Activated naive CD8-positive, alpha-beta T cell treated with anti-CD3 and anti-CD28 coated beads, Interleukin-2, amount 50 U/mL, for 24 hours (primary cell): ENCODE measurements at regions not wholly inside any gene's neighbourhood (a gene's known extent, or its start where the extent isn't known, plus 50 kb on each side); places are given as distances from the start of the nearest gene placed in this dataset.

ENCODE experiments used
- ATAC-seq: fragments of 150-1000 bp; cut with Tn5 transposase; one replicate; pipeline ENCODE4 v1.10.0; 2021
- DNase-seq: peaks from one replicate; pipeline ENCODE4 v3.0.0; 2021
- H3K27ac Mint-ChIP-seq: one replicate; pipeline ENCODE4 v1.8.0; 2021; ENCODE audit warnings: mild to moderate bottlenecking, mixed read lengths
- H3K27me3 Mint-ChIP-seq: one replicate; pipeline ENCODE4 v1.8.0; 2021; ENCODE audit warnings: mixed read lengths
- H3K36me3 Mint-ChIP-seq: one replicate; pipeline ENCODE4 v1.8.0; 2021; ENCODE audit warnings: low read depth, mixed read lengths
- H3K4me1 Mint-ChIP-seq: one replicate; pipeline ENCODE4 v1.8.0; 2021; ENCODE audit warnings: mixed read lengths
- H3K4me3 Mint-ChIP-seq: one replicate; pipeline ENCODE4 v1.8.0; 2021; ENCODE audit warnings: mild to moderate bottlenecking, moderate library complexity, mixed read lengths
- H3K9me3 Mint-ChIP-seq: one replicate; pipeline ENCODE4 v1.8.0; 2021; ENCODE audit warnings: mixed read lengths

GRCh38 chr5:68440245-68440644, 224.7 kb downstream of the PIK3R1 start:
- ATAC-seq (no peak), DNase-seq (no peak)
- Mint-ChIP-seq H3K4me1 (peaks cover 29% of the 10 kb centered on the region), H3K27me3 (peaks cover 8% of the 10 kb centered on the region), H3K4me3 (no peak overlapping the region), H3K9me3 (no peaks in the 10 kb centered on the region), H3K36me3 (no peaks in the 10 kb centered on the region), H3K27ac (no peak overlapping the region)

GRCh38 chr5:68440651-68441050, 225.1 kb downstream of the PIK3R1 start:
- Mint-ChIP-seq H3K9me3 (no peaks in the 10 kb centered on the region), H3K27me3 (peaks cover 8% of the 10 kb centered on the region), H3K27ac (peak overlapping the region; percentile 58), H3K36me3 (no peaks in the 10 kb centered on the region), H3K4me1 (peaks cover 25% of the 10 kb centered on the region), H3K4me3 (no peak overlapping the region)
- no peak for DNase-seq
- no peak for ATAC-seq

GRCh38 chr5:68441309-68442073, 225.9 kb downstream of the PIK3R1 start:
- H3K27me3 Mint-ChIP-seq: peaks cover 8% of the 10 kb centered on the region
- H3K9me3 Mint-ChIP-seq: no peaks in the 10 kb centered on the region
- H3K36me3 Mint-ChIP-seq: no peaks in the 10 kb centered on the region
- peak; percentile 96 for ATAC-seq
- no peak for DNase-seq
- no peak overlapping the region for H3K4me3 Mint-ChIP-seq
- H3K4me1 Mint-ChIP-seq: peaks cover 20% of the 10 kb centered on the region
- H3K27ac Mint-ChIP-seq: peak overlapping the region; percentile 58

- DNase-seq (no peak), ATAC-seq (no peak)
- Mint-ChIP-seq H3K4me1 (peaks cover 20% of the 10 kb centered on the region), H3K9me3 (no peaks in the 10 kb centered on the region), H3K27me3 (peaks cover 6% of the 10 kb centered on the region), H3K27ac (no peak overlapping the region), H3K4me3 (no peak overlapping the region), H3K36me3 (no peaks in the 10 kb centered on the region)
Measured at GRCh38 chr5:68443091-68443490, 227.5 kb downstream of the PIK3R1 start.

GRCh38 chr5:68444048-68444447, 228.5 kb downstream of the PIK3R1 start:
- ATAC-seq: no peak
- Mint-ChIP-seq H3K4me3 (no peak overlapping the region), H3K27me3 (peaks cover under 1% of the 10 kb centered on the region), H3K36me3 (no peaks in the 10 kb centered on the region), H3K27ac (no peak overlapping the region), H3K4me1 (peaks cover 20% of the 10 kb centered on the region), H3K9me3 (no peaks in the 10 kb centered on the region)
- no peak for DNase-seq

- no peak overlapping the region for H3K4me3 Mint-ChIP-seq
- no peaks in the 10 kb centered on the region for H3K36me3 Mint-ChIP-seq
- no peaks in the 10 kb centered on the region for H3K27me3 Mint-ChIP-seq
- DNase-seq: no peak
- peaks cover 20% of the 10 kb centered on the region for H3K4me1 Mint-ChIP-seq
- no peak overlapping the region for H3K27ac Mint-ChIP-seq
- no peaks in the 10 kb centered on the region for H3K9me3 Mint-ChIP-seq
- no peak for ATAC-seq
Measured at GRCh38 chr5:68444833-68445232, 229.3 kb downstream of the PIK3R1 start.

GRCh38 chr5:68445257-68446069, 229.9 kb downstream of the PIK3R1 start:
- H3K9me3 Mint-ChIP-seq: no peaks in the 10 kb centered on the region
- no peaks in the 10 kb centered on the region for H3K27me3 Mint-ChIP-seq
- no peak overlapping the region for H3K4me3 Mint-ChIP-seq
- DNase-seq (no peak), ATAC-seq (no peak)
- H3K27ac Mint-ChIP-seq: no peak overlapping the region
- H3K36me3 Mint-ChIP-seq: no peaks in the 10 kb centered on the region
- H3K4me1 Mint-ChIP-seq: peaks cover 20% of the 10 kb centered on the region

GRCh38 chr5:68446070-68446357, 230.5 kb downstream of the PIK3R1 start:
- H3K27me3 Mint-ChIP-seq: no peaks in the 10 kb centered on the region
- no peak overlapping the region for H3K27ac Mint-ChIP-seq
- DNase-seq (no peak), ATAC-seq (no peak)
- H3K4me3 Mint-ChIP-seq: no peak overlapping the region
- no peaks in the 10 kb centered on the region for H3K36me3 Mint-ChIP-seq
- no peaks in the 10 kb centered on the region for H3K9me3 Mint-ChIP-seq
- H3K4me1 Mint-ChIP-seq: peaks cover 14% of the 10 kb centered on the region

GRCh38 chr5:68446487-68446894, 230.9 kb downstream of the PIK3R1 start:
- no peaks in the 10 kb centered on the region for H3K9me3 Mint-ChIP-seq
- H3K4me3 Mint-ChIP-seq: no peak overlapping the region
- ATAC-seq: no peak

GRCh38 chr5:68447136-68447929, 231.8 kb downstream of the PIK3R1 start:
- no peaks in the 10 kb centered on the region for H3K9me3 Mint-ChIP-seq
- H3K27ac Mint-ChIP-seq: no peak overlapping the region
- H3K4me1 Mint-ChIP-seq: peaks cover 3% of the 10 kb centered on the region
- no peaks in the 10 kb centered on the region for H3K27me3 Mint-ChIP-seq
- ATAC-seq: no peak
- no peak overlapping the region for H3K4me3 Mint-ChIP-seq
- no peak for DNase-seq
- no peaks in the 10 kb centered on the region for H3K36me3 Mint-ChIP-seq

More at GRCh38 chr5:68446487-68446894, 230.9 kb downstream of the PIK3R1 start:
- DNase-seq: no peak
- Mint-ChIP-seq H3K4me1 (peaks cover 10% of the 10 kb centered on the region), H3K27me3 (no peaks in the 10 kb centered on the region), H3K27ac (no peak overlapping the region), H3K36me3 (no peaks in the 10 kb centered on the region)

GRCh38 chr5:68449380-68449779, 233.8 kb downstream of the PIK3R1 start:
- no peak overlapping the region for H3K4me3 Mint-ChIP-seq
- H3K9me3 Mint-ChIP-seq: no peaks in the 10 kb centered on the region
- H3K27ac Mint-ChIP-seq: no peak overlapping the region
- ATAC-seq (no peak), DNase-seq (no peak)
- no peaks in the 10 kb centered on the region for H3K36me3 Mint-ChIP-seq
- H3K4me1 Mint-ChIP-seq: no peaks in the 10 kb centered on the region
- H3K27me3 Mint-ChIP-seq: no peaks in the 10 kb centered on the region

GRCh38 chr5:68450245-68450852, 234.8 kb downstream of the PIK3R1 start:
- Mint-ChIP-seq H3K4me1 (no peaks in the 10 kb centered on the region), H3K4me3 (no peak overlapping the region), H3K27me3 (no peaks in the 10 kb centered on the region), H3K9me3 (no peaks in the 10 kb centered on the region), H3K36me3 (no peaks in the 10 kb centered on the region), H3K27ac (no peak overlapping the region)
- DNase-seq: no peak
- ATAC-seq: no peak

- DNase-seq (no peak), ATAC-seq (no peak)
- Mint-ChIP-seq H3K9me3 (no peaks in the 10 kb centered on the region), H3K27me3 (no peaks in the 10 kb centered on the region), H3K4me3 (no peak overlapping the region), H3K4me1 (no peaks in the 10 kb centered on the region), H3K27ac (no peak overlapping the region), H3K36me3 (no peaks in the 10 kb centered on the region)
Measured at GRCh38 chr5:68452286-68452685, 236.7 kb downstream of the PIK3R1 start.

GRCh38 chr5:68454172-68454571, 238.6 kb downstream of the PIK3R1 start:
- H3K27ac Mint-ChIP-seq: no peak overlapping the region
- peaks cover 14% of the 10 kb centered on the region for H3K4me1 Mint-ChIP-seq
- ATAC-seq (no peak), DNase-seq (no peak)
- no peaks in the 10 kb centered on the region for H3K9me3 Mint-ChIP-seq
- no peaks in the 10 kb centered on the region for H3K27me3 Mint-ChIP-seq
- no peak overlapping the region for H3K4me3 Mint-ChIP-seq
- no peaks in the 10 kb centered on the region for H3K36me3 Mint-ChIP-seq
